Keratinocyte (primary cell): ENCODE measurements at regions not wholly inside any gene's neighbourhood (a gene's known extent, or its start where the extent isn't known, plus 50 kb on each side); places are given as distances from the start of the nearest gene placed in this dataset.
"Not testable (repeated sequence)": the region's sequence is repeated elsewhere in the genome, so short reads cannot be mapped to it uniquely, and the experiment has no call there.

Experiments used
- DNase-seq: peaks from one replicate; pipeline ENCODE4 v3.0.0-alpha.2; 2011; ENCODE audit warnings: low read depth, missing footprints, low spot score
- FAIRE-seq: peaks from 2 replicates; lab custom pipeline; 2011; peaks lifted over from hg19 to GRCh38; lab: Jason Lieb, UNC
- H2AFZ ChIP-seq: 2 replicates; pipeline ENCODE4 v1.6.0; 2012; ENCODE audit warnings: low read length, control low read depth, inconsistent platforms; ENCODE audit not compliant: control insufficient read depth
- H3K27ac ChIP-seq: 2 replicates; pipeline ENCODE4 v1.5.1; 2011; ENCODE audit warnings: low read length; ENCODE audit not compliant: control insufficient read depth, insufficient read depth
- H3K27me3 ChIP-seq: 3 replicates; pipeline ENCODE4 v1.6.0; 2011; ENCODE audit warnings: low read length; ENCODE audit not compliant: control insufficient read depth, insufficient read depth; ENCODE audit errors: extremely low read depth
- H3K36me3 ChIP-seq, 2 experiments: 2 replicates in 1 of 2; 3 replicates in 1 of 2; pipeline ENCODE4 v1.5.1; 2011; ENCODE audit warnings: low read length in 2 of 2, mild to moderate bottlenecking in 1 of 2; ENCODE audit not compliant: control insufficient read depth in 2 of 2, insufficient read depth in 2 of 2; ENCODE audit errors: extremely low read depth in 1 of 2
- H3K4me1 ChIP-seq: 3 replicates; pipeline ENCODE4 v1.5.1; 2011; ENCODE audit warnings: low read length; ENCODE audit not compliant: control insufficient read depth, insufficient read depth; ENCODE audit errors: extremely low read depth
- H3K4me2 ChIP-seq: 3 replicates; pipeline ENCODE4 v1.6.0; 2011; ENCODE audit warnings: low read depth, low read length; ENCODE audit not compliant: control insufficient read depth, insufficient read depth; ENCODE audit errors: extremely low read depth
- H3K4me3 ChIP-seq, 3 experiments: fragments of 200-600 bp in 1 of 3; sonication (generic) in 1 of 3; 2 replicates in 2 of 3; 3 replicates in 1 of 3; pipeline ENCODE4 v1.5.1; 2011 to 2016; ENCODE audit warnings: low read length in 3 of 3, mild to moderate bottlenecking in 3 of 3, control low read depth in 2 of 3, inconsistent platforms in 1 of 3, low read depth in 1 of 3, mixed read lengths in 1 of 3, mixed run types in 1 of 3, moderate library complexity in 1 of 3; ENCODE audit not compliant: control insufficient read depth in 2 of 3, insufficient read depth in 2 of 3; ENCODE audit errors: extremely low read depth in 1 of 3
- H3K79me2 ChIP-seq: 2 replicates; pipeline ENCODE4 v1.6.0; 2012; ENCODE audit warnings: low read length; ENCODE audit not compliant: control insufficient read depth, insufficient read depth
- H3K9ac ChIP-seq: 3 replicates; pipeline ENCODE4 v1.6.0; 2011; ENCODE audit warnings: low read length; ENCODE audit not compliant: control insufficient read depth, insufficient read depth; ENCODE audit errors: extremely low read depth
- H3K9me1 ChIP-seq: 3 replicates; pipeline ENCODE4 v1.6.0; 2011; ENCODE audit warnings: low read length; ENCODE audit not compliant: control insufficient read depth, insufficient read depth; ENCODE audit errors: extremely low read depth
- H3K9me3 ChIP-seq: 2 replicates; pipeline ENCODE4 v1.5.1; 2012; ENCODE audit warnings: low read depth, low read length; ENCODE audit not compliant: control insufficient read depth
- H4K20me1 ChIP-seq: 3 replicates; pipeline ENCODE4 v1.6.0; 2011; ENCODE audit warnings: low read length; ENCODE audit not compliant: control insufficient read depth, insufficient read depth; ENCODE audit errors: extremely low read depth
- dilution Hi-C: fragments of 300-500 bp; cut with MboI; formaldehyde crosslinking; loops from one replicate; pipeline ENCODE4 v1.7.0; 2020; ENCODE audit warnings: low sequenced_read_pairs; ENCODE audit not compliant: extremely low pct_ligation_motif_present

DNA sequence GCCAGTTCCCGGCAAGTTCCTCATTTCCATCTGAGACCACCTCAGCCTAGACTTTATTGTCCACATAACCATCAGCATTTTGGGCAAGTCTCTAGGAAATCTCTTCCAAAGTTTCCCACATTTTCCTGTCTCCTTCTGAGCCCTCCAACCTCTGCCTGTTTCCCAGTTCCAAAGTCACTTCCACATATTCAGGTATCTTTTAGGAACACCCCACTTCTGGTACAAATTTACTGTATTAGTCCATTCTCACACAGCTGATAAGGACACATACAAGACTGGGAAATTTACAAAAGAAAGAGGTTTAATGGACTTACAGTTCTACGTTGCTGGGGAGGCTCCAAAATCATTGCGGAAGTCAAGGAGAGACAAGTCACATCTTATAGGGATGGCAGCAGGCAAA, 91.7 kb downstream of the UNC93B1 start:
- H3K9me3 ChIP-seq, dilution Hi-C loops, H3K27me3 ChIP-seq, H3K4me3 ChIP-seq, H3K27ac ChIP-seq, H2AFZ ChIP-seq, H3K9me1 ChIP-seq, FAIRE-seq, H3K4me1 ChIP-seq, DNase-seq, H3K36me3 ChIP-seq, H3K79me2 ChIP-seq, H4K20me1 ChIP-seq, H3K4me2 ChIP-seq, H3K9ac ChIP-seq: not testable (repeated sequence)

GRCh38 chr11:67911211-67911610, 92.7 kb downstream of the UNC93B1 start:
- DNase-seq, H3K36me3 ChIP-seq, H3K4me2 ChIP-seq, H3K27me3 ChIP-seq, dilution Hi-C loops, H3K9ac ChIP-seq, H3K4me3 ChIP-seq, H3K9me1 ChIP-seq, H2AFZ ChIP-seq, H4K20me1 ChIP-seq, FAIRE-seq, H3K79me2 ChIP-seq, H3K4me1 ChIP-seq, H3K9me3 ChIP-seq, H3K27ac ChIP-seq: not testable (repeated sequence)

- H3K4me3 ChIP-seq, H2AFZ ChIP-seq, H3K4me2 ChIP-seq, H3K27ac ChIP-seq, H3K36me3 ChIP-seq, H3K9me1 ChIP-seq, H3K9ac ChIP-seq, DNase-seq, H3K9me3 ChIP-seq, dilution Hi-C loops, H3K4me1 ChIP-seq, FAIRE-seq, H3K27me3 ChIP-seq, H3K79me2 ChIP-seq, H4K20me1 ChIP-seq: not testable (repeated sequence)
Observed at GRCh38 chr11:67910803-67911202, 93.1 kb downstream of the UNC93B1 start.

DNA sequence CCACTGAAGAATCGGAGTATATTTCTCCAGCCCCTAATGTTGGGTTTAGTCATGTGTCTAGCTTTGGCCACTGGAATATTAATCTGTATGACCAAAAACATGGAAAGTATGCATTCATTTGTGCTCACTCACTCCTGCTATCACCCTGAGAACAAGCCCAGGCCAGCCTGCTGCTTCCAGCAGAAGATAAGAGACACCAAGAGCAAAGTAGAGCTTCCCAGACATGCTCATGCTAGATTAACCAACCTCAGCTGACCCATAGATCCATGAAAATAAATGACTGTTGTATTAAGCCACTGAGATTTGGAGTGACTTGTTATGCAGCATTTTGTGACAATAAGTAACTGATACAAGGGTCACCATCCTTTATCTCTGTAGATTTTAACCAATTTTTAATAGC, 96.9 kb downstream of the UNC93B1 start:
- H3K9ac ChIP-seq, dilution Hi-C loops, DNase-seq, H3K4me1 ChIP-seq, H3K4me2 ChIP-seq, H3K36me3 ChIP-seq, H3K9me3 ChIP-seq, H3K4me3 ChIP-seq, FAIRE-seq, H3K27ac ChIP-seq, H4K20me1 ChIP-seq, H2AFZ ChIP-seq, H3K27me3 ChIP-seq, H3K79me2 ChIP-seq, H3K9me1 ChIP-seq: not testable (repeated sequence)

DNA sequence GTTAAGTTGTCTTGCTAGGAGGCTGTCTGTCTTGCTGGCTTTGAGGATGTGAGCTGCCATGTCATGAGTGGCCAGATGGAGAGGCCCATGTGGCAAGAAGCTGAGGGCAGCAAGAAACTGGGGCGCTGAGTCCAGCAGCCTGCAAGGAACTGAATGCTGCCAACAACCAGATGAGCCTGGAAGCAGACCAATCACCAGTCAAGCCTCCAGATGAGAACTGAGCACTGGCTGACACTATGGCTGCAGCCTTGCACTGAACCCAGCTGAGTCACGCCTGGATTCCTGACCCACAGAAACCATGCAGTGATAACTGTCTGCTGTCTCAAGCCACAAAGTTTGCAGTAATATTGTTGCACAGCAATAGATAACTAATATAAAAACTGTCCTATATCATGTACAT, 104.4 kb downstream of the UNC93B1 start:
- FAIRE-seq, H3K4me3 ChIP-seq, DNase-seq, H3K9ac ChIP-seq, H2AFZ ChIP-seq, H3K36me3 ChIP-seq, dilution Hi-C loops, H3K27ac ChIP-seq, H3K4me2 ChIP-seq, H3K9me3 ChIP-seq, H3K4me1 ChIP-seq, H3K27me3 ChIP-seq, H3K79me2 ChIP-seq, H3K9me1 ChIP-seq, H4K20me1 ChIP-seq: not testable (repeated sequence)
